T-helper 17 cell (primary cell): ENCODE measurements at regions not wholly inside any gene's neighbourhood (a gene's known extent, or its start where the extent isn't known, plus 50 kb on each side); places are given as distances from the start of the nearest gene placed in this dataset.

Source experiments
- ATAC-seq: fragments of 150-1000 bp; cut with Tn5 transposase; 2 replicates; pipeline ENCODE4 v1.10.0; 2021; ENCODE audit warnings: mild to moderate bottlenecking, moderate library complexity
- DNase-seq, 3 donors: peaks; one replicate each; pipeline versions ENCODE4 v3.0.0 to v3.0.0-alpha.2; 2020 to 2021
- H3K9me3 ChIP-seq: one replicate; pipeline ENCODE4 v1.7.0; 2013; ENCODE audit warnings: low read length, mild to moderate bottlenecking; ENCODE audit not compliant: control insufficient read depth, poor library complexity, severe bottlenecking
- H3K27ac Mint-ChIP-seq: one replicate; pipeline ENCODE4 v1.8.0; 2022; ENCODE audit warnings: mild to moderate bottlenecking, moderate library complexity, mixed read lengths
- H3K27me3 Mint-ChIP-seq: one replicate; pipeline ENCODE4 v1.8.0; 2022; ENCODE audit warnings: mixed read lengths
- H3K36me3 Mint-ChIP-seq: one replicate; pipeline ENCODE4 v1.8.0; 2022; ENCODE audit warnings: low read depth, mixed read lengths
- H3K4me1 Mint-ChIP-seq: one replicate; pipeline ENCODE4 v1.8.0; 2022; ENCODE audit warnings: mild to moderate bottlenecking, mixed read lengths
- H3K4me3 Mint-ChIP-seq: one replicate; pipeline ENCODE4 v1.8.0; 2022; ENCODE audit warnings: mild to moderate bottlenecking, moderate library complexity, mixed read lengths

- H3K27ac Mint-ChIP-seq: no peak overlapping the region
- peaks cover 75% of the 10 kb centered on the region for H3K27me3 Mint-ChIP-seq
- H3K4me3 Mint-ChIP-seq: no peak overlapping the region
- DNase-seq (no peak), ATAC-seq (no peak)
- H3K4me1 Mint-ChIP-seq: peaks cover 3% of the 10 kb centered on the region
- no peaks in the 10 kb centered on the region for H3K36me3 Mint-ChIP-seq
- no peaks in the 10 kb centered on the region for H3K9me3 ChIP-seq
Measured at GRCh38 chr1:37242501-37242900, 208.2 kb upstream of the GRIK3 start.

- no peaks in the 10 kb centered on the region for H3K9me3 ChIP-seq
- Mint-ChIP-seq H3K4me1 (peaks cover 3% of the 10 kb centered on the region), H3K36me3 (peaks cover 4% of the 10 kb centered on the region), H3K27ac (no peak overlapping the region), H3K4me3 (no peak overlapping the region), H3K27me3 (peaks cover 73% of the 10 kb centered on the region)
- ATAC-seq: no peak
- no peak for DNase-seq
Measured at GRCh38 chr1:37243368-37244082, 209.2 kb upstream of the GRIK3 start.

- Mint-ChIP-seq H3K27me3 (peaks cover 70% of the 10 kb centered on the region), H3K27ac (no peak overlapping the region), H3K36me3 (peaks cover 4% of the 10 kb centered on the region), H3K4me1 (peaks cover 3% of the 10 kb centered on the region), H3K4me3 (no peak overlapping the region)
- no peak for ATAC-seq
- DNase-seq: no peak
- no peaks in the 10 kb centered on the region for H3K9me3 ChIP-seq
Measured at GRCh38 chr1:37244083-37244480, 209.8 kb upstream of the GRIK3 start.

GRCh38 chr1:37244815-37245214 lies 210.5 kb upstream of the GRIK3 start:
- DNase-seq (no peak), ATAC-seq (no peak)
- peaks cover 3% of the 10 kb centered on the region for H3K4me1 Mint-ChIP-seq
- H3K9me3 ChIP-seq: no peaks in the 10 kb centered on the region
- H3K4me3 Mint-ChIP-seq: no peak overlapping the region
- peaks cover 4% of the 10 kb centered on the region for H3K36me3 Mint-ChIP-seq
- H3K27me3 Mint-ChIP-seq: peaks cover 70% of the 10 kb centered on the region
- H3K27ac Mint-ChIP-seq: no peak overlapping the region

GRCh38 chr1:37246631-37247030 lies 212.3 kb upstream of the GRIK3 start:
- ATAC-seq (no peak), DNase-seq (no peak)
- peaks cover 4% of the 10 kb centered on the region for H3K36me3 Mint-ChIP-seq
- H3K27ac Mint-ChIP-seq: no peak overlapping the region
- H3K4me1 Mint-ChIP-seq: peaks cover 3% of the 10 kb centered on the region
- H3K9me3 ChIP-seq: no peaks in the 10 kb centered on the region
- peaks cover 64% of the 10 kb centered on the region for H3K27me3 Mint-ChIP-seq
- H3K4me3 Mint-ChIP-seq: no peak overlapping the region

- no peak for DNase-seq
- H3K9me3 ChIP-seq: no peaks in the 10 kb centered on the region
- Mint-ChIP-seq H3K36me3 (peaks cover 4% of the 10 kb centered on the region), H3K4me1 (peaks cover 3% of the 10 kb centered on the region), H3K27me3 (peaks cover 57% of the 10 kb centered on the region), H3K27ac (no peak overlapping the region), H3K4me3 (no peak overlapping the region)
- ATAC-seq: no peak
Measured at GRCh38 chr1:37250371-37250770, 216.1 kb upstream of the GRIK3 start.

GRCh38 chr1:37255136-37255795 lies 219.1 kb upstream of the ZC3H12A start:
- H3K27ac Mint-ChIP-seq: no peak overlapping the region
- no peak overlapping the region for H3K4me3 Mint-ChIP-seq
- H3K36me3 Mint-ChIP-seq: peaks cover 2% of the 10 kb centered on the region
- DNase-seq: no peak
- no peaks in the 10 kb centered on the region for H3K9me3 ChIP-seq
- no peak for ATAC-seq
- peaks cover 60% of the 10 kb centered on the region for H3K27me3 Mint-ChIP-seq
- peaks cover 2% of the 10 kb centered on the region for H3K4me1 Mint-ChIP-seq

- Mint-ChIP-seq H3K27ac (no peak overlapping the region), H3K4me3 (no peak overlapping the region), H3K27me3 (peaks cover 59% of the 10 kb centered on the region), H3K4me1 (peaks cover 2% of the 10 kb centered on the region), H3K36me3 (peaks cover 2% of the 10 kb centered on the region)
- DNase-seq: no peak
- no peak for ATAC-seq
- H3K9me3 ChIP-seq: no peaks in the 10 kb centered on the region
Measured at GRCh38 chr1:37255868-37256267, 218.5 kb upstream of the ZC3H12A start.

- Mint-ChIP-seq H3K27ac (no peak overlapping the region), H3K4me3 (no peak overlapping the region), H3K36me3 (peaks cover 2% of the 10 kb centered on the region), H3K4me1 (peaks cover 2% of the 10 kb centered on the region), H3K27me3 (peaks cover 71% of the 10 kb centered on the region)
- no peak for ATAC-seq
- no peaks in the 10 kb centered on the region for H3K9me3 ChIP-seq
- no peak for DNase-seq
Measured at GRCh38 chr1:37257646-37258045, 216.7 kb upstream of the ZC3H12A start.

GRCh38 chr1:37258068-37258467 lies 216.3 kb upstream of the ZC3H12A start:
- Mint-ChIP-seq H3K27ac (no peak overlapping the region), H3K4me1 (peaks cover 2% of the 10 kb centered on the region), H3K36me3 (peaks cover 2% of the 10 kb centered on the region), H3K4me3 (no peak overlapping the region), H3K27me3 (peaks cover 71% of the 10 kb centered on the region)
- no peak for ATAC-seq
- no peak for DNase-seq
- no peaks in the 10 kb centered on the region for H3K9me3 ChIP-seq

- peaks cover 2% of the 10 kb centered on the region for H3K36me3 Mint-ChIP-seq
- no peak for DNase-seq
- no peak overlapping the region for H3K27ac Mint-ChIP-seq
- H3K9me3 ChIP-seq: no peaks in the 10 kb centered on the region
- H3K4me3 Mint-ChIP-seq: no peak overlapping the region
- H3K27me3 Mint-ChIP-seq: peaks cover 65% of the 10 kb centered on the region
- peaks cover 2% of the 10 kb centered on the region for H3K4me1 Mint-ChIP-seq
- ATAC-seq: no peak
Measured at GRCh38 chr1:37259019-37259418, 215.4 kb upstream of the ZC3H12A start.

GRCh38 chr1:37261129-37261528 lies 213.3 kb upstream of the ZC3H12A start:
- no peaks in the 10 kb centered on the region for H3K4me1 Mint-ChIP-seq

GRCh38 chr1:37262439-37263170 lies 211.8 kb upstream of the ZC3H12A start:
- DNase-seq (no peak), ATAC-seq (no peak)
- H3K9me3 ChIP-seq: no peaks in the 10 kb centered on the region
- Mint-ChIP-seq H3K4me3 (no peak overlapping the region), H3K27me3 (peaks cover 66% of the 10 kb centered on the region), H3K4me1 (no peaks in the 10 kb centered on the region), H3K36me3 (no peaks in the 10 kb centered on the region), H3K27ac (no peak overlapping the region)

More at GRCh38 chr1:37261129-37261528, 213.3 kb upstream of the ZC3H12A start:
- no peaks in the 10 kb centered on the region for H3K9me3 ChIP-seq
- no peak for DNase-seq
- Mint-ChIP-seq H3K36me3 (peaks cover 2% of the 10 kb centered on the region), H3K27ac (no peak overlapping the region), H3K4me3 (no peak overlapping the region), H3K27me3 (peaks cover 68% of the 10 kb centered on the region)
- ATAC-seq: no peak
